Karpas-422 (cell line): ENCODE measurements at regions not wholly inside any gene's neighbourhood (a gene's known extent, or its start where the extent isn't known, plus 50 kb on each side); places are given as distances from the start of the nearest gene placed in this dataset.

ENCODE experiments used
- DNase-seq: peaks from one replicate; pipeline ENCODE4 v3.0.0-alpha.2; 2015
- H2AFZ ChIP-seq: fragments of 200-600 bp; sonication (generic); 2 replicates; pipeline ENCODE4 v1.6.1; 2014; ENCODE audit warnings: antibody characterized with exemption, low read length, mixed read lengths
- H3K27ac ChIP-seq: fragments of 200-600 bp; sonication (generic); 2 replicates; pipeline ENCODE4 v1.5.1; 2014; ENCODE audit warnings: mild to moderate bottlenecking, low read length, moderate library complexity
- H3K27me3 ChIP-seq: fragments of 200-600 bp; sonication (generic); 2 replicates; pipeline ENCODE4 v1.6.1; 2014; ENCODE audit warnings: low read length, mixed read lengths
- H3K36me3 ChIP-seq: fragments of 200-600 bp; sonication (generic); 2 replicates; pipeline ENCODE4 v1.6.1; 2014; ENCODE audit warnings: low read length, mixed read lengths; ENCODE audit not compliant: insufficient read depth
- H3K4me1 ChIP-seq: fragments of 200-600 bp; sonication (generic); 2 replicates; pipeline ENCODE4 v1.6.1; 2014; ENCODE audit warnings: mild to moderate bottlenecking, low read length, mixed read lengths
- H3K4me2 ChIP-seq: fragments of 200-600 bp; sonication (generic); 2 replicates; pipeline ENCODE4 v1.6.1; 2014; ENCODE audit warnings: low read length, low read depth, mild to moderate bottlenecking; ENCODE audit not compliant: poor library complexity, severe bottlenecking
- H3K4me3 ChIP-seq: fragments of 200-600 bp; sonication (generic); 2 replicates; pipeline ENCODE4 v1.5.1; 2014; ENCODE audit warnings: mild to moderate bottlenecking, antibody characterized with exemption, low read length, mixed read lengths
- H3K79me2 ChIP-seq: fragments of 200-600 bp; sonication (generic); 2 replicates; pipeline ENCODE4 v1.6.1; 2014; ENCODE audit warnings: mild to moderate bottlenecking, low read length, mixed read lengths
- H3K9ac ChIP-seq: fragments of 200-600 bp; sonication (generic); 2 replicates; pipeline ENCODE4 v1.6.0; 2014; ENCODE audit warnings: low read length
- H3K9me2 ChIP-seq: fragments of 200-600 bp; sonication (generic), shearing (Covaris generic); replicated peaks from 2 replicates; pipeline ENCODE4 v1.6.0; 2014; ENCODE audit warnings: mild to moderate bottlenecking, low read length, moderate library complexity; ENCODE audit not compliant: insufficient read depth
- H3K9me3 ChIP-seq: fragments of 300-700, 200-600 bp; sonication (generic); 2 replicates; pipeline ENCODE4 v1.6.1; 2014; ENCODE audit warnings: low read length, mixed read lengths
- H4K20me1 ChIP-seq: fragments of 200-600 bp; sonication (generic); 2 replicates; pipeline ENCODE4 v1.6.1; 2014; ENCODE audit warnings: mild to moderate bottlenecking, antibody characterized with exemption, low read length, low read depth; ENCODE audit not compliant: insufficient read depth

DNA sequence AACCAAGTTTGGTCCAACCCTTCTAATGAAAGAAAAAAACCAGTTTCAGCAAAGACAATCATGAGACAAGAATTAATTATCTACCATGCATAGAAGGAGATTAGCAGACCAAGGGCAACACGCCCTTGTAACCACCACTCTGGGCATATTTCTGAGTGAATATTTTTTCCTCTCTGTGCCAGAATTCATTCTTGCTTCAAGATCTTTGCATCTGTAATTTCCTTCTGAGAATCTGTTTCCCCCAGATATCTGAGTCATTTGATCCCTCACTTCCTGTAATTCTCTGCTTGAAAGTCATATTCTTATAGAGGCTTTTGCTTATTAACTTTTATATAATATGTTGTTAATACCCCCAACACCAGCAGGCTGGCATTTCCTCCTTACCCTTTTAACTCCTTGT, 243.7 kb downstream of the SLC16A7 start:
- H3K9me3 ChIP-seq = no peaks in the 10 kb centered on the region
- H4K20me1 ChIP-seq = no peaks in the 10 kb centered on the region
- H2AFZ ChIP-seq = no peak overlapping the region
- H3K79me2 ChIP-seq = no peaks in the 10 kb centered on the region
- no peak overlapping the region for H3K4me3 ChIP-seq
- DNase-seq = no peak
- H3K27me3 ChIP-seq = no peaks in the 10 kb centered on the region
- no peak overlapping the region for H3K4me2 ChIP-seq
- no peak overlapping the region for H3K9ac ChIP-seq
- H3K36me3 ChIP-seq = no peaks in the 10 kb centered on the region
- H3K4me1 ChIP-seq = no peaks in the 10 kb centered on the region
- no peak overlapping the region for H3K27ac ChIP-seq
- H3K9me2 ChIP-seq = no peaks in the 10 kb centered on the region

DNA sequence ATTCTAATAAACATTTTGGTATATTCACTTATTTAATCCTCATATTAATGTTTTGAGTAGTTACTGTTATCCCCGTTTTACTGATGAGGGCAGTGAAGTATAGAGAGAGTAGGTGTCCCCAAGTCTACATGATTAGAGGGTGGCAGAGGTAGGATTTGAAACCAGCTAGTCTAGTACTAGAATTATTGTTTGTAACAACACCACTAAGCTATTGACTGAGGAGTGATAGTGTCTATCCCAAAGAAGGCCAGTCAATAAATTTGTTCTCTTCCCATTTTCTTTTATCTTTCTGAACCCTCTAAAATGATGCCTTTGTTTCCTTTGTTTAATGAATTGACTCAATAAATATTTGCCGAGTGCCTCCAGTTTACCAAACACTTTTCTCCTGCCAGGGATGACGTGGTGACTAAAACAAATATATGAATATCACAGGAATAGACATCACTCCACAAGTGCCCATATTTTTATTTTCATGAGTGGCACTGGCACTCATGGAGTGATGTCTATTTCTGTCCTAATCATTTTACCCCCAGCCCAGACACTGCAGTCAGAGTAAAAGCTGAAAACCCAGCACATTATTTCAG, 247.5 kb downstream of the SLC16A7 start:
- no peaks in the 10 kb centered on the region for H3K27me3 ChIP-seq
- no peaks in the 10 kb centered on the region for H3K36me3 ChIP-seq
- H2AFZ ChIP-seq = no peak overlapping the region
- H3K9me3 ChIP-seq = no peaks in the 10 kb centered on the region
- no peaks in the 10 kb centered on the region for H3K9me2 ChIP-seq
- no peaks in the 10 kb centered on the region for H3K79me2 ChIP-seq
- no peak overlapping the region for H3K9ac ChIP-seq
- DNase-seq = no peak
- no peaks in the 10 kb centered on the region for H3K4me1 ChIP-seq
- no peak overlapping the region for H3K4me2 ChIP-seq
- H3K27ac ChIP-seq = no peak overlapping the region
- no peak overlapping the region for H3K4me3 ChIP-seq
- no peaks in the 10 kb centered on the region for H4K20me1 ChIP-seq

DNA sequence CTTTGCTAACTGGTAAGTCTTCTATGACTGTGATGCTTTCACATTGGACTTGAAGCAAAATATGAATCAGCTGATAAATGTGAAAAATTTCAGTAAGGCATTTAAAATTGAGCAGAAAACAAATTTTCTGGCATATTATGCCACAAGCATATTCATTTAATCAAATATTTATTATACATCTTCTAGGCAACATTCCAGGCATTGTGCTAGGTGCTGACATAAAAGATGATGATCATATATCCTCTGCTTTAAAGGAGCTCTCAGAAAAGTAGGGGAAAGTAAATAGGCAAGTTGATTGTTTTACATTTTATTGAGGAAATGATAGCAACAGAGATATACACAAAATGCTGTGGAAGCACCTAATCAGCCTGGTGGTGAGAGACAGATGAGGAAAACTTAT, 248.9 kb downstream of the SLC16A7 start:
- H3K27me3 ChIP-seq = no peaks in the 10 kb centered on the region
- H4K20me1 ChIP-seq = no peaks in the 10 kb centered on the region
- H3K4me1 ChIP-seq = no peaks in the 10 kb centered on the region
- H3K4me2 ChIP-seq = no peak overlapping the region
- no peaks in the 10 kb centered on the region for H3K9me3 ChIP-seq
- H3K4me3 ChIP-seq = no peak overlapping the region
- H2AFZ ChIP-seq = no peak overlapping the region
- DNase-seq = no peak
- no peaks in the 10 kb centered on the region for H3K9me2 ChIP-seq
- H3K9ac ChIP-seq = no peak overlapping the region
- no peak overlapping the region for H3K27ac ChIP-seq
- H3K36me3 ChIP-seq = no peaks in the 10 kb centered on the region
- H3K79me2 ChIP-seq = no peaks in the 10 kb centered on the region

DNA sequence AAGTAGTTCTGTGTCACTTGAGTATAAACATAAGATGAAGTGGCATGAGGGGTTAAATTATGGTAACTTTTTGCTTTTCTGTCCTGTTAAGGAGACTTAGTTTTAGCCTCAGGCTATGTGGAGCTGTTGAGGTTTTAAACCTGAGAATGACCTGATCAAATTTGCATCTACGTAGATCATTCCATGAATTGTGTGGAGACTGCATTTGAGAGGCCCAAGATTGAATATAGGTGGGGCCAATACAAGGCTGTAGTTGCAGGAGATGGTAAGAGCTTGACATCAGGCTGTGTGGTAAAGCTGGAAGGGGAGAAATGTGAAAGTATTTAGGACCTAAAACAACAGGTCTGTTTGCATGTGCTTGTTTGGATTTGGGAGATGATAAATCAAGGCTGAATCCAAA, 249.5 kb downstream of the SLC16A7 start:
- Histone ChIP-seq H3K4me1 (no peaks in the 10 kb centered on the region), H3K79me2 (no peaks in the 10 kb centered on the region), H3K4me3 (no peak overlapping the region), H3K9me2 (no peaks in the 10 kb centered on the region), H3K4me2 (no peak overlapping the region), H3K27me3 (no peaks in the 10 kb centered on the region), H3K36me3 (no peaks in the 10 kb centered on the region), H3K9me3 (no peaks in the 10 kb centered on the region), H4K20me1 (no peaks in the 10 kb centered on the region), H3K9ac (no peak overlapping the region), H3K27ac (no peak overlapping the region), H2AFZ (no peak overlapping the region)
- no peak for DNase-seq

DNA sequence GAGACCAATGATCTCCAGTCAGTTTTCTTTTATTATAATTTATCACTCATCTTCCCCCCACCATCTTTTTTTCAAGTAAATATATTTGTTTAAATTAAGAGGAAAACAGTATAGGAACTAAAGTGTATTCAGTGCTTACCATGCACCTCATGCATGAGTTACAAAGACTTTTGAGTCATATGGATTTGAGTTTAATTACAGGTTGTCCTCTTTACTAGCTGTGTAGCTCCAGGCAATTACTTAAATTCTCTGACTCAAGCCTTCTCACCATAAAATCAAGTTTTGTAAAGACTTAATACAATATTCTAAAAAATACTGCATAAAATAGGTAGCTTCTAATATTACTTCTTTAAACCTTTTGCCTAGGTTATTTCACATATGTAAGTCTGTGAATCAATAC, 251.3 kb downstream of the SLC16A7 start:
- DNase-seq = no peak
- Histone ChIP-seq H3K9ac (no peak overlapping the region), H2AFZ (no peak overlapping the region), H3K36me3 (no peaks in the 10 kb centered on the region), H3K9me2 (no peaks in the 10 kb centered on the region), H4K20me1 (no peaks in the 10 kb centered on the region), H3K27me3 (no peaks in the 10 kb centered on the region), H3K4me3 (no peak overlapping the region), H3K9me3 (no peaks in the 10 kb centered on the region), H3K4me1 (no peaks in the 10 kb centered on the region), H3K79me2 (no peaks in the 10 kb centered on the region), H3K4me2 (no peak overlapping the region), H3K27ac (no peak overlapping the region)

DNA sequence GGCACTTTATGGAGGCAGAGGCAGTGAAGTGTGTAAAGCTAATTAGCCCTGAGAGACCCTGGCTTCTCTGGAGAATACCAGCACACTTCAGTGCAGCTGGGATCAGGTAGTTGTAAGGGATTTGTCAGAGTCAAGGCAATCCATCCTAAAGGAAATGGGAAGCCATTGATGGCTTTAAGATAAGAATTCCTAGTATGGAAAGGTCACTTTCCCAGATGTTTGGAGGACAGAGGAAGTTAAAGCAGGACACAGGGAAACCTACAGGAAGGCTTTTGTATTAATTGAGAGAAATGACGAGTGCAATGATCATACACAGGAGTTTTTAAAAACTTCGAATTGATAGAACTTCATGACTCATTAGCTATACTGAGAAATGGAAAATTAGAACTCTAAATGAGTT, 254.4 kb downstream of the SLC16A7 start:
- Histone ChIP-seq H3K4me3 (no peak overlapping the region), H2AFZ (no peak overlapping the region), H3K4me2 (no peak overlapping the region)

DNA sequence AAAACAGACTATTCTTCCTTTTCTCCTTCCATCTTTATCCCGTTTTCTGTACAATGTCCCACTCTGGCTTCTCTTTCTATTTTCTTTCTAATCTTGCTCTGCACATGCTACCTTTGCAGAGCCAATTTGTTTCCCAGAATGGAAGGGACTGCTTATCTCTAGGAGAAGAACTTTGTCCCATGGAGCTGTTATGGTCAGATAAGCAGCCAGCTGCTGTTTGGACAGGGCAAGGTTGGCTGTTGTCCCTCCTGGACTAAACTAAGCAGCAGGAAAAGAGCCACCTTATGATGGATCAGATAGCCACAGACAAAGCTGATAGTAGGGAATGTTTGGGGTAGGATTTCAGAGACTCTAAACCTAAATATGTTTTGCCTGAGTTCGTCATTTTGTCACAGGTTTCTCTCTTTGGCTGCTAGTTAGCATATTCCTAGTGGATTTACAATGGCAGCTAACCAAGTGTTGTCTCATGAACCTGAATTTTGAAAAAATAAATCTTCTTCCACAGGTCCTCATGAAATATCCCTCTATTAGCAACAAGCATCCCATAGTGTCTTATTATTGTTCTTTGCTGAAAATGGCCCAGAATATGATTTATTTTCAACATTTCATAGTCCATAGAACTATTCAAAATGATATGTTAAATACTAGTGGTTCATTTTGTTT, 262.8 kb downstream of the SLC16A7 start:
- Histone ChIP-seq H3K4me2 (no peak overlapping the region), H3K4me1 (no peaks in the 10 kb centered on the region), H3K9me2 (no peaks in the 10 kb centered on the region), H3K27ac (no peak overlapping the region), H3K9me3 (no peaks in the 10 kb centered on the region), H3K9ac (no peak overlapping the region), H3K79me2 (no peaks in the 10 kb centered on the region), H3K4me3 (no peak overlapping the region), H3K36me3 (no peaks in the 10 kb centered on the region), H4K20me1 (no peaks in the 10 kb centered on the region), H3K27me3 (no peaks in the 10 kb centered on the region), H2AFZ (no peak overlapping the region)
- DNase-seq = no peak

More for the DNA sequence above, 254.4 kb downstream of the SLC16A7 start:
- Histone ChIP-seq H3K27ac (no peak overlapping the region), H3K9ac (no peak overlapping the region), H3K9me3 (no peaks in the 10 kb centered on the region), H3K36me3 (no peaks in the 10 kb centered on the region), H3K4me1 (no peaks in the 10 kb centered on the region), H3K27me3 (no peaks in the 10 kb centered on the region), H4K20me1 (no peaks in the 10 kb centered on the region), H3K79me2 (no peaks in the 10 kb centered on the region), H3K9me2 (no peaks in the 10 kb centered on the region)
- DNase-seq = no peak

DNA sequence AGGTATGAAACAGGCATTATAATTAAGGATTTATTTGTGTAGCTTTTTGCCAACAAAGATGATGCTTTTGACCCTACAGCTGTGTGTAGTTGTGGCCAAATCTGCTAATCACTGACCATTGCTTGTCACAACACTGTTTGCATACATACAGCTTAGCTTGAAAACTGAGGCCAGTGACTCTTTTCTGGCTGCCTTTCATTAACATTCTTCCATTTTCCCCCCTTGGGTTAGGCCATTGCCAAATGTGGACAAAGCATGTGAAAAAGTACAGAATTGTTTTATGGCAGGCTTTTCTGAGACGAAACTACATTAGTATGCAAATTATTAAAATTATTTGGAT, 263.3 kb downstream of the SLC16A7 start:
- H3K27me3 ChIP-seq = no peaks in the 10 kb centered on the region
- H4K20me1 ChIP-seq = no peaks in the 10 kb centered on the region
- no peaks in the 10 kb centered on the region for H3K79me2 ChIP-seq
- H3K4me2 ChIP-seq = no peak overlapping the region
- no peaks in the 10 kb centered on the region for H3K4me1 ChIP-seq
- H3K9me3 ChIP-seq = no peaks in the 10 kb centered on the region
- no peak for DNase-seq
- no peak overlapping the region for H3K9ac ChIP-seq
- no peaks in the 10 kb centered on the region for H3K36me3 ChIP-seq
- no peak overlapping the region for H3K27ac ChIP-seq
- 0 out of 2 replicates have a peak, but pooled peaks cover 3% of the 10 kb centered on the region for H3K9me2 ChIP-seq
- no peak overlapping the region for H2AFZ ChIP-seq
- no peak overlapping the region for H3K4me3 ChIP-seq
